ENCODE measurements at regions not wholly inside any gene's neighbourhood (a gene's known extent, or its start where the extent isn't known, plus 50 kb on each side); places are given as distances from the start of the nearest gene placed in this dataset.
A peak's percentile ranks its signal among the peaks of the same experiment; 100 is the strongest.

GRCh38 chr11:133705873-133706272 is 139.4 kb downstream of the SPATA19 start:
- no peak overlapping the region for H3K4me3 ChIP-seq
- H3K4me1 ChIP-seq (replicated peaks in 1 of 2) = no peaks in the 10 kb centered on the region
- no peak for ATAC-seq (replicated peaks in 6 of 8)
- 0 to 100% (median 79%) methylated on average over 1 to 3 of the region's 3 CpGs; no CpG with 5 or more reads in 4 of the 10 experiments for WGBS, 10 experiments
- in situ Hi-C loops (cut with MboI; ENCODE audit: low pct_unique_long_range_greater_than_20kb in 2 of 9, low sequenced_read_pairs in 9 of 9, unreplicated experiment in 9 of 9) = no loop called here
- no peak overlapping the region for H3K27ac ChIP-seq

GRCh38 chr11:133705074-133705648 is 140.2 kb downstream of the SPATA19 start:
- in situ Hi-C loops (cut with MboI; ENCODE audit: low pct_unique_long_range_greater_than_20kb in 2 of 9, low sequenced_read_pairs in 9 of 9, unreplicated experiment in 9 of 9) = no loop called here
- 0 to 100% (median 48%) methylated on average over 1 to 5 of the region's 8 CpGs; no CpG with 5 or more reads in 3 of the 10 experiments for WGBS, 10 experiments
- no peak overlapping the region for H3K4me3 ChIP-seq
- no peak overlapping the region for H3K27ac ChIP-seq
- H3K4me1 ChIP-seq (replicated peaks in 1 of 2) = no peaks in the 10 kb centered on the region
- peak in 3 of 8 experiments; percentile 46 to 89 (median 52) for ATAC-seq (replicated peaks in 6 of 8)

GRCh38 chr11:133699071-133699470 is 146.2 kb downstream of the SPATA19 start:
- Histone ChIP-seq H3K27ac (no peak overlapping the region), H3K4me3 (no peak overlapping the region), H3K4me1 (replicated peaks in 1 of 2) (no peaks in the 10 kb centered on the region)
- 32 to 100% (median 79%) methylated on average over 1 to 5 of the region's 5 CpGs; no CpG with 5 or more reads in 1 of the 10 experiments for WGBS, 10 experiments
- ATAC-seq (replicated peaks in 6 of 8) = no peak
- in situ Hi-C loops (cut with MboI; ENCODE audit: low pct_unique_long_range_greater_than_20kb in 2 of 9, low sequenced_read_pairs in 9 of 9, unreplicated experiment in 9 of 9) = no loop called here

GRCh38 chr11:133698654-133699053 is 146.7 kb downstream of the SPATA19 start:
- no peak overlapping the region for H3K4me3 ChIP-seq
- WGBS, 10 experiments = 70 to 100% (median 100%) methylated on average over 1 of the region's 1 CpG; no CpG with 5 or more reads in 5 of the 10 experiments
- H3K27ac ChIP-seq = no peak overlapping the region
- no peaks in the 10 kb centered on the region for H3K4me1 ChIP-seq (replicated peaks in 1 of 2)
- ATAC-seq (replicated peaks in 6 of 8) = no peak
- in situ Hi-C loops (cut with MboI; ENCODE audit: low pct_unique_long_range_greater_than_20kb in 2 of 9, low sequenced_read_pairs in 9 of 9, unreplicated experiment in 9 of 9) = no loop called here

- Histone ChIP-seq H3K27ac (no peak overlapping the region), H3K4me3 (no peak overlapping the region), H3K4me1 (replicated peaks in 1 of 2) (no peaks in the 10 kb centered on the region)
- ATAC-seq (replicated peaks in 6 of 8) = peak in 1 of 8 experiments; percentile 84
- 80 to 100% (median 90%) methylated on average over 2 of the region's 4 CpGs; no CpG with 5 or more reads in 6 of the 10 experiments for WGBS, 10 experiments
- in situ Hi-C loops (cut with MboI; ENCODE audit: low pct_unique_long_range_greater_than_20kb in 2 of 9, low sequenced_read_pairs in 9 of 9, unreplicated experiment in 9 of 9) = no loop called here
Measured at GRCh38 chr11:133697603-133698180, 147.6 kb downstream of the SPATA19 start.

- 0 to 88% (median 61%) methylated on average over 1 to 5 of the region's 5 CpGs; no CpG with 5 or more reads in 2 of the 10 experiments for WGBS, 10 experiments
- no peak overlapping the region for H3K4me3 ChIP-seq
- H3K27ac ChIP-seq = no peak overlapping the region
- peaks cover 0 to under 1% of the 10 kb centered on the region in 2 donors for H3K4me1 ChIP-seq (replicated peaks in 1 of 2)
- ATAC-seq (replicated peaks in 6 of 8) = peak in 1 of 8 experiments; percentile 67
- in situ Hi-C loops (cut with MboI; ENCODE audit: low pct_unique_long_range_greater_than_20kb in 2 of 9, low sequenced_read_pairs in 9 of 9, unreplicated experiment in 9 of 9) = no loop called here
Measured at GRCh38 chr11:133697161-133697560, 148.2 kb downstream of the SPATA19 start.

- Histone ChIP-seq H3K4me3 (no peak overlapping the region), H3K4me1 (replicated peaks in 1 of 2) (peaks cover 0 to 4% of the 10 kb centered on the region in 2 donors), H3K27ac (no peak overlapping the region)
- in situ Hi-C loops (cut with MboI; ENCODE audit: low pct_unique_long_range_greater_than_20kb in 2 of 9, low sequenced_read_pairs in 9 of 9, unreplicated experiment in 9 of 9) = no loop called here
- ATAC-seq (replicated peaks in 6 of 8) = peak in 3 of 8 experiments; percentile 77 to 91 (median 88)
- WGBS, 10 experiments = 0 to 100% (median 56%) methylated on average over 1 to 2 of the region's 2 CpGs; no CpG with 5 or more reads in 4 of the 10 experiments
Measured at GRCh38 chr11:133695387-133695786, 149.9 kb downstream of the SPATA19 start.

GRCh38 chr11:133694701-133695100 is 150.6 kb downstream of the SPATA19 start:
- 0 to 94% (median 67%) methylated on average over 1 to 3 of the region's 3 CpGs; no CpG with 5 or more reads in 3 of the 10 experiments for WGBS, 10 experiments
- in situ Hi-C loops (cut with MboI; ENCODE audit: low pct_unique_long_range_greater_than_20kb in 2 of 9, low sequenced_read_pairs in 9 of 9, unreplicated experiment in 9 of 9) = no loop called here
- no peak overlapping the region for H3K4me3 ChIP-seq

GRCh38 chr11:133693110-133693509 is 152.2 kb downstream of the SPATA19 start:
- 36 to 100% (median 83%) methylated on average over 1 to 7 of the region's 9 CpGs; no CpG with 5 or more reads in 2 of the 10 experiments for WGBS, 10 experiments
- no peak overlapping the region for H3K4me3 ChIP-seq
- in situ Hi-C loops (cut with MboI; ENCODE audit: low pct_unique_long_range_greater_than_20kb in 2 of 9, low sequenced_read_pairs in 9 of 9, unreplicated experiment in 9 of 9) = no loop called here
- no peak overlapping the region for H3K27ac ChIP-seq
- ATAC-seq (replicated peaks in 6 of 8) = no peak
- H3K4me1 ChIP-seq (replicated peaks in 1 of 2) = peaks cover 0 to 4% of the 10 kb centered on the region in 2 donors

More at GRCh38 chr11:133694701-133695100, 150.6 kb downstream of the SPATA19 start:
- ATAC-seq (replicated peaks in 6 of 8) = no peak
- Histone ChIP-seq H3K4me1 (replicated peaks in 1 of 2) (peaks cover 0 to 4% of the 10 kb centered on the region in 2 donors), H3K27ac (no peak overlapping the region)

- in situ Hi-C loops (cut with MboI; ENCODE audit: low pct_unique_long_range_greater_than_20kb in 2 of 9, low sequenced_read_pairs in 9 of 9, unreplicated experiment in 9 of 9) = no loop called here
- peaks cover 0 to 4% of the 10 kb centered on the region in 2 donors for H3K4me1 ChIP-seq (replicated peaks in 1 of 2)
- WGBS, 10 experiments = 0 to 100% (median 78%) methylated on average over 1 to 4 of the region's 8 CpGs; no CpG with 5 or more reads in 2 of the 10 experiments
- H3K27ac ChIP-seq = no peak overlapping the region
- H3K4me3 ChIP-seq = no peak overlapping the region
- ATAC-seq (replicated peaks in 6 of 8) = peak in 7 of 8 experiments; percentile 10 to 84 (median 47)
Measured at GRCh38 chr11:133692126-133692934, 153.0 kb downstream of the SPATA19 start.

GRCh38 chr11:133687781-133688180 is 155.5 kb upstream of the OPCML start:
- ATAC-seq (replicated peaks in 6 of 8) = peak in 3 of 8 experiments; percentile 75 to 96 (median 76)
- peaks cover 0 to 14% of the 10 kb centered on the region in 2 donors for H3K4me1 ChIP-seq (replicated peaks in 1 of 2)
- no peak overlapping the region for H3K27ac ChIP-seq
- in situ Hi-C loops (cut with MboI; ENCODE audit: low pct_unique_long_range_greater_than_20kb in 2 of 9, low sequenced_read_pairs in 9 of 9, unreplicated experiment in 9 of 9) = no loop called here
- WGBS, 10 experiments = 0 to 80% (median 53%) methylated on average over 1 to 4 of the region's 5 CpGs; no CpG with 5 or more reads in 3 of the 10 experiments
- H3K4me3 ChIP-seq = no peak overlapping the region

- in situ Hi-C loops (cut with MboI; ENCODE audit: low pct_unique_long_range_greater_than_20kb in 2 of 9, low sequenced_read_pairs in 9 of 9, unreplicated experiment in 9 of 9) = no loop called here
- peak in 6 of 8 experiments; percentile 51 to 97 (median 78) for ATAC-seq (replicated peaks in 6 of 8)
- Histone ChIP-seq H3K27ac (no peak overlapping the region), H3K4me3 (no peak overlapping the region), H3K4me1 (replicated peaks in 1 of 2) (peaks cover 22 to 48% of the 10 kb centered on the region in 2 donors)
- 0 to 50% (median 11%) methylated on average over 1 to 6 of the region's 6 CpGs; no CpG with 5 or more reads in 2 of the 10 experiments for WGBS, 10 experiments
Measured at GRCh38 chr11:133681901-133682300, 149.6 kb upstream of the OPCML start.

- WGBS, 10 experiments = 40 to 100% (median 100%) methylated on average over 1 to 4 of the region's 5 CpGs; no CpG with 5 or more reads in 5 of the 10 experiments
- H3K4me1 ChIP-seq (replicated peaks in 1 of 2) = peaks cover 25 to 52% of the 10 kb centered on the region in 2 donors
- no peak for ATAC-seq (replicated peaks in 6 of 8)
- H3K4me3 ChIP-seq = no peak overlapping the region
- H3K27ac ChIP-seq = no peak overlapping the region
- in situ Hi-C loops (cut with MboI; ENCODE audit: low pct_unique_long_range_greater_than_20kb in 2 of 9, low sequenced_read_pairs in 9 of 9, unreplicated experiment in 9 of 9) = no loop called here
Measured at GRCh38 chr11:133679896-133680295, 147.6 kb upstream of the OPCML start.

All from motor neuron (in vitro differentiated cells).